ENCODE measurements at regions not wholly inside any gene's neighbourhood (a gene's known extent, or its start where the extent isn't known, plus 50 kb on each side); places are given as distances from the start of the nearest gene placed in this dataset.

DNA sequence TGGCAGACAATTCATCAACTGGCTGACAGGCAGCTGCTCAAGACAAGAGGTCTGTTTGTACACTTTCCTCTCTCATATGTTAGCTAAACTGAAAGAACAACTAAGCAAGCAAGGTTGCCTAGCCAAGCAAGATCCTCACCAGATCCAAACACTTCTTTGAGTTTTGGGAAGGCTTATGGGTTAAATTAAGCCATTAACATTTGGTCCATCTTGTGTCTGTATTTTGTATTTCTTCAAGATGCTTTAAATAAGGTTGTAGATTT lies 170.4 kb upstream of the RAI14 start:
- TF ChIP-seq, protein P1, sequence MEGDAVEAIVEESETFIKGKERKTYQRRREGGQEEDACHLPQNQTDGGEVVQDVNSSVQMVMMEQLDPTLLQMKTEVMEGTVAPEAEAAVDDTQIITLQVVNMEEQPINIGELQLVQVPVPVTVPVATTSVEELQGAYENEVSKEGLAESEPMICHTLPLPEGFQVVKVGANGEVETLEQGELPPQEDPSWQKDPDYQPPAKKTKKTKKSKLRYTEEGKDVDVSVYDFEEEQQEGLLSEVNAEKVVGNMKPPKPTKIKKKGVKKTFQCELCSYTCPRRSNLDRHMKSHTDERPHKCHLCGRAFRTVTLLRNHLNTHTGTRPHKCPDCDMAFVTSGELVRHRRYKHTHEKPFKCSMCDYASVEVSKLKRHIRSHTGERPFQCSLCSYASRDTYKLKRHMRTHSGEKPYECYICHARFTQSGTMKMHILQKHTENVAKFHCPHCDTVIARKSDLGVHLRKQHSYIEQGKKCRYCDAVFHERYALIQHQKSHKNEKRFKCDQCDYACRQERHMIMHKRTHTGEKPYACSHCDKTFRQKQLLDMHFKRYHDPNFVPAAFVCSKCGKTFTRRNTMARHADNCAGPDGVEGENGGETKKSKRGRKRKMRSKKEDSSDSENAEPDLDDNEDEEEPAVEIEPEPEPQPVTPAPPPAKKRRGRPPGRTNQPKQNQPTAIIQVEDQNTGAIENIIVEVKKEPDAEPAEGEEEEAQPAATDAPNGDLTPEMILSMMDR (IDR thresholded peaks at IDR 0.05): no peak
- no peak for TF ChIP-seq POLR2A (IDR thresholded peaks at IDR 0.05)

Measured in right lobe of liver (tissue), 4 donors.